GM12874 (cell line): ENCODE measurements at regions not wholly inside any gene's neighbourhood (a gene's known extent, or its start where the extent isn't known, plus 50 kb on each side); places are given as distances from the start of the nearest gene placed in this dataset.
A peak's percentile ranks its signal among the peaks of the same experiment; 100 is the strongest.

Experiments used
- CTCF ChIP-seq: IDR thresholded peaks from 2 replicates; pipeline ENCODE4 v1.5.1; 2011; ENCODE audit warnings: low read depth, mild to moderate bottlenecking, control low read depth, low read length, moderate library complexity; ENCODE audit not compliant: insufficient read depth

DNA sequence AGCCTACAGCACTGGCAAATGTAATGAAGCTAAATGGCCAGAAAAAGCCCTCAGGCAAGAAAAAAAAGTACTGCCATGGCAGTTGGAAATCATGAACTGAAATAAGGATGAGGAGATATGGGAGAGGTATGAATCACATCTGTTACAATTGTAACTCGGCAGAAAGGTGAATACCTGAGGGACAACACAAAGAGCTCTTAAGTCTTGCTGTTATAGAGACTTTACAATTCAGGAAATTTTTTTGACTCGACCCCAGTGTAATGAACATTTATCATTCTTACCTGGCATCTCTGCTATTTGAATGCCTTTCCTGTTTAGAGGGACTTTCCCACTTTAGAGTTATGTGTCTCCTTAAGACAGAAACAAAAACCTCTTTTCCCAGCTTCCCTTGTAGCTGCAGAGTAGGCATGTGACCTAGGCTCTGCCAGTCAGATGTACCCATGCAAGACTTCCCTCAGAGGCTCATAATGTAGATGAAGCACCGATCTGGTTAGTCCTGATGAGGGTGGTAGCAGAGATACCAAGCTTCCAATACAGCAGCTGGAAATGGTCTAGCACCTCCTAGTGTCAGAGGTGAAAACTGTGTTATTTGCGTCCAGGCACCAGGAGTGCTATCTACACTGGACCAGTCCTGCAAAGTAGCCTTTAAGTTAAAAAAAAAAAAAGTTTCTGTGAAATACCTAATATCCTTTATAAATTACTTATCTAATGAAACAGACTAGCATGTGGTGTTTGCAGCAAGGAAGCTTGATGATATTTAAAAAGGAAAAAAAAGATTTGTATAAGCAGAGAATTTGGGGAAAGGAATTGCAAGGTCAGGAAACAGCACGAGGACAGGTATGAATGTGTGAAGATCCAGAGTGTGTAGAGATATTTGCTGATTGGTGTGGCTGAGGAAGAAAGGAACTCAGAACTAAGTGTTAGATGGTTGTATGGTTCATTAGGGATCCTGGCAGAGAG lies 146.9 kb upstream of the SLC1A3 start:
- TF ChIP-seq CTCF = peak; percentile 37; the same call in 1 of the 2 replicates

DNA sequence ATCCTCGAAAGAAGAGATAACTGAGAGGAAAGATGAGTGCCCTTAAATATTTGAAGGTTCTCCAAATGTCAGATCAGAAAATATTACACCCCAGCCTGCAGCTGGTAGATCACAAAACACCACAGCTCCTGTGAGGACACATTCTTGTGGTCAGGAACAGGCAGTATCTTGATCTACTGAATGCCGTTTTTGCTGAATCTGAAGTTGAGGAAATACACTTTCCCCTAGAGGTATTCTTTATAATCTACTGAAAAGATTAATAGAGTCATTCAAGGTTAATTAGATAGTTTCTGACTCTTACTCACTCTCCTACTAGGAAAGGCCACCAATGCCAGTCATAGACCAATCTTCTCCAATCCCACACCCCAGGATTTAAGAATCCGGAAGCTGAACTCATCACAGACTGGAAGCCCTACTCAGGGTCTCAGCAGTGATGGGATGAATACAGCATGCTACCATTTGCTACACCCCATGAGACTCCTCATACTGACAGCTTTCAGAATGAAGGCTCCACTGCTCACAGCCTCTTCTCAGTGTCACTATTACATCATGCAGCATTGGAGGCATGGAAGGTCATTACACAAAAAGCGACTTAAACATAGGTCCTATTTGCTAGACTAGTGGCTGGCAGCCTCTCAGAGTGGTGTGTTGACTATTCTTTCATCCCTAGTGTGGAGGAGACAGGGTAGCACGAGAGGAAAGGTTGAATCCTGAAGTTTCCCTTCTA lies 143.9 kb upstream of the SLC1A3 start:
- TF ChIP-seq CTCF = no peak

DNA sequence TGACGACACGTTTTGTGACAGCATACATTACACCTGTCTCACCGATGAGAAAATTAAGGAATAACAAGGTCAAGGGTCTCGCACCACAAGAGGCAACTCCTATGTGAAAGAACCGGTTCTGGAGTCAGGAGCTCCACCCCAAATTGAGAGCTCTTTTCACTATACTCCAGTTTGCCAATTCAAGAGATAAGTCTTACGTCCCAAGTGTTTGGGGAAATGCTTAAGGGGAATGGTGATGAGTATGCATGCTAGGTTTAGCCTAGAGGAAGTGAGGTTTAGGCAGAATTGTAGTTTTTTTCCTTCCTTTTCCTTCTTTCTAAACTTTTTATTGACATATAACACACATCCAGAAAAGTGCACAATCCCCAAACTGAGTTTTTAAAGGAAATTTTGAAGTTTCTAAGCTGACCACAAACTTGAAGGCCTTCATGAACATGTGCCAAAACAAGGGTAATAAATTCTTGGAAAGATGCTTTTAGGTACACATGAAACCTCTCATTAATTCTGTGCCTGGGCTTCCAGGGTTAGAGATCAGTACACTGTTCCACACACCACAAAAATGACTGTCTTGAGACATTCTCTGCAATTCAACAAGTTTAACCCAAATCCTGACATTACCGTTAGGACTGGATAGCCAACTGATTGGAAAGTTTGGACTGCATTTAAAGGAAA lies 127.6 kb upstream of the SLC1A3 start:
- TF ChIP-seq CTCF = no peak

GRCh38 chr5:36481454-36482120 lies 124.8 kb upstream of the SLC1A3 start:
- TF ChIP-seq CTCF = no peak

GRCh38 chr5:36482812-36483211 lies 123.6 kb upstream of the SLC1A3 start:
- no peak for TF ChIP-seq CTCF

GRCh38 chr5:36489505-36489904 lies 116.9 kb upstream of the SLC1A3 start:
- TF ChIP-seq CTCF = no peak
